ENCODE measurements at regions not wholly inside any gene's neighbourhood (a gene's known extent, or its start where the extent isn't known, plus 50 kb on each side); places are given as distances from the start of the nearest gene placed in this dataset.
"Not testable (repeated sequence)": the region's sequence is repeated elsewhere in the genome, so short reads cannot be mapped to it uniquely, and the experiment has no call there.

DNA sequence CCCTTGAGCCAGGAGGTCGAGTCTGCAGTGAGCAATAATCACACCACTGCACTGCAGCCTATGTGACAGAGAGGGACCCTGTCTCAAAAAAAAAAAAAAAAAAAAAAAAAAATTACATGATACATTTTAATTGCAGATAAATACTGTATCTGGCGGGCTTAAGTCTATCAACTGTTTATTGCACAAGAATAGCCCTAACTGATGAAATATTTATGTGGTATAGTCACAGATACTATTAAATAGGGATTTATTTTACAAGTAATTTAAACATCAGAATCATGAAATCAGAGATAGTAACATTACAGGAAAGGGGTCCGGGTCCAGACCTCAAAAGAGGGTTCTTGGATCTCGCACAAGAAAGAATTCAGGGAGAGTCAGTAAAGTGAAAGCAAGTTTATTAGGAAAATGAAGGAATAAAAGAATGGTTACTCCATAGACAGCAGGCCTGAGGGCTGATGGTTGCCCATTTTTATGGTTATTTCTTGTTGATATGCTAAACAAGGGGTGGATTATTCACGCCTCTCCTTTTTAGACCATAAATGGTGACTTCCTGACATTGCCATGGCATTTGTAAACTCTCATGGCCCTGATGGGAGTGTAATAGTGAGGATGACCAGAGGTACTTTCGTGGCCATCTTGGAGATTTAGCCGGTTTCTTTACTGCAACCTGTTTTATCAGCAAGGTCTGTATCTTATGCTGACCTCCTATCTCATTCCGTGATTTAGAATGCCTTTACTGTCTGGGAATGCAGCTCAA, 166.6 kb downstream of the PMAIP1 start:
- H3K4me3 ChIP-seq: no peak overlapping the region
- no peak for DNase-seq (ENCODE audit: low spot score)
- WGBS: 79% methylated on average over 8 of the region's 8 CpGs
- no peaks in the 10 kb centered on the region for H3K27me3 ChIP-seq (replicated peaks; ENCODE audit: insufficient read depth)
- no peaks in the 10 kb centered on the region for H3K9me3 ChIP-seq
- no peaks in the 10 kb centered on the region for H3K4me1 ChIP-seq (replicated peaks)
- H3K36me3 ChIP-seq: no peaks in the 10 kb centered on the region
- intact Hi-C loops (cut with DNase I): no loop called here
- no peak overlapping the region for H3K27ac ChIP-seq
- TF ChIP-seq POLR2AphosphoS5 (IDR thresholded peaks at IDR 0.05) (no peak), POLR2A (IDR thresholded peaks at IDR 0.05) (no peak)
- TF ChIP-seq, protein P1, sequence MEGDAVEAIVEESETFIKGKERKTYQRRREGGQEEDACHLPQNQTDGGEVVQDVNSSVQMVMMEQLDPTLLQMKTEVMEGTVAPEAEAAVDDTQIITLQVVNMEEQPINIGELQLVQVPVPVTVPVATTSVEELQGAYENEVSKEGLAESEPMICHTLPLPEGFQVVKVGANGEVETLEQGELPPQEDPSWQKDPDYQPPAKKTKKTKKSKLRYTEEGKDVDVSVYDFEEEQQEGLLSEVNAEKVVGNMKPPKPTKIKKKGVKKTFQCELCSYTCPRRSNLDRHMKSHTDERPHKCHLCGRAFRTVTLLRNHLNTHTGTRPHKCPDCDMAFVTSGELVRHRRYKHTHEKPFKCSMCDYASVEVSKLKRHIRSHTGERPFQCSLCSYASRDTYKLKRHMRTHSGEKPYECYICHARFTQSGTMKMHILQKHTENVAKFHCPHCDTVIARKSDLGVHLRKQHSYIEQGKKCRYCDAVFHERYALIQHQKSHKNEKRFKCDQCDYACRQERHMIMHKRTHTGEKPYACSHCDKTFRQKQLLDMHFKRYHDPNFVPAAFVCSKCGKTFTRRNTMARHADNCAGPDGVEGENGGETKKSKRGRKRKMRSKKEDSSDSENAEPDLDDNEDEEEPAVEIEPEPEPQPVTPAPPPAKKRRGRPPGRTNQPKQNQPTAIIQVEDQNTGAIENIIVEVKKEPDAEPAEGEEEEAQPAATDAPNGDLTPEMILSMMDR (IDR thresholded peaks at IDR 0.05): no peak

DNA sequence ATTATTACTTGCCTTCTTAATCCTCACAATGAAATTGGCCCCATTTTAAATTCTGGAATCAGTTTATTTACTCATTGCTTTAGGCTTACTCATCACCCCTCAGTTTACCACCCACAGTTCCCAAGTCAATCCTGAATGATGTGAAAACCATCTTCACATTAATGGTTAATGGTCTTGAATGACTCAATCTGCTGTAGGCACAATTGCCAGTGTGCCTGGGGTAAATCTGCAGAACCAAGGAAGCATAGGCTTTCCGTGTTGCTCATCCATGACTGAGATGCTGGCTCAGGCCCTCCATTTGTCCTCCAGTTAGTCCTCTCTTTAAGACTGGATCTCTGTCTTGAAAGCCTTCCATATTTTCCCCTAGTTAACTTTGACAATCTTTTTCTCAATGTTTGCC, 164.5 kb downstream of the PMAIP1 start:
- DNase-seq (ENCODE audit: low spot score): no peak
- H3K27ac ChIP-seq: no peak overlapping the region
- H3K36me3 ChIP-seq: no peaks in the 10 kb centered on the region
- TF ChIP-seq POLR2AphosphoS5 (IDR thresholded peaks at IDR 0.05) (no peak), POLR2A (IDR thresholded peaks at IDR 0.05) (no peak)
- TF ChIP-seq, protein P1 (IDR thresholded peaks at IDR 0.05): no peak
- 89% methylated on average over 1 of the region's 1 CpG for whole genome bisulfite sequencing
- no peaks in the 10 kb centered on the region for H3K9me3 ChIP-seq
- no peaks in the 10 kb centered on the region for H3K27me3 ChIP-seq (replicated peaks; ENCODE audit: insufficient read depth)
- H3K4me1 ChIP-seq (replicated peaks): no peaks in the 10 kb centered on the region
- no peak overlapping the region for H3K4me3 ChIP-seq
- intact Hi-C loops (cut with DNase I): no loop called here

DNA sequence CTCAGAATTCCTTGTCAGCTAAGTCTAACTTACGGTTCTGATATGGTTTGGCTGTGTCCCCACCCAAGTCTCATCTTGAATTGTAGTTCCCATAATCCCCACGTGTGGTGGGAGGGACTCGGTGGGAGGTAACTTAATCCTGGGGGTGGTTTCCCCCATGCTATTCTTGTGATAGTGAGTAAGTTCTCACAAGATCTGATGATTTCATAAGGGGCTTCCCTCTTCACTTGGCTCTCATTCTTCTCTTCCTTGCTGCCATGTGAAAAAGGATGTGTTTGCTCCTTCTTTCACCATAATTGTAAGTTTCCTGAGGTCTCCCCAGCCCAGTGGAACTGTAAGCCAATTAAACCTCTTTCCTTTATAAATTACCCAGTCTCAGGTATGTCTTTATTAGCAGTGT, 163.0 kb downstream of the PMAIP1 start:
- DNase-seq (ENCODE audit: low spot score); H3K4me1 ChIP-seq (replicated peaks); intact Hi-C loops (cut with DNase I); H3K36me3 ChIP-seq; H3K27me3 ChIP-seq (replicated peaks; ENCODE audit: insufficient read depth); H3K27ac ChIP-seq; H3K9me3 ChIP-seq; H3K4me3 ChIP-seq: not testable (repeated sequence)
- 61% methylated on average over 3 of the region's 3 CpGs for WGBS

DNA sequence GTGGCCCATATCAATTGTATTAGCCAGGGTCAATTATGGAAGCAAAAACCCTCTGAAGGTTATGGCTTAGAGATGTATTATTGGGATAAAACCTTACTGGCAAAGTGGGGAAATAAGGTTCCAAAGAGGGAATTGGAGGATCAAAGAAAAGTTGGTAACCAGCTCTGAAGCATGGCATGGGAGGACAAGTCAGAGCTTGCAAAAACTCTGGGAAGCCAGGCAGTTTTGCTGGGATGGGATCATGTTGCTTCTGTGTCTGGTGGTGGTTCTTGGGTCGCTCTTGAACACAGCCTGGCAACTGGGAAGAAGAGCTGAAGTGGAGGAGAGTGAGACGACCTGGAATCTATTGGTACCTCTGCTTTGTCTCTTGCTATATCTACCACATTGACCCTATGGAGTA, 162.6 kb downstream of the PMAIP1 start:
- intact Hi-C loops (cut with DNase I): no loop called here
- Histone ChIP-seq H3K4me3 (no peak overlapping the region), H3K27ac (no peak overlapping the region), H3K27me3 (replicated peaks; ENCODE audit: insufficient read depth) (no peaks in the 10 kb centered on the region), H3K9me3 (no peaks in the 10 kb centered on the region), H3K4me1 (replicated peaks) (no peaks in the 10 kb centered on the region), H3K36me3 (no peaks in the 10 kb centered on the region)
- DNase-seq (ENCODE audit: low spot score): no peak
- WGBS: 61% methylated on average over 2 of the region's 2 CpGs
- TF ChIP-seq, protein P1 (IDR thresholded peaks at IDR 0.05): no peak
- TF ChIP-seq POLR2AphosphoS5 (IDR thresholded peaks at IDR 0.05): no peak
- no peak for TF ChIP-seq POLR2A (IDR thresholded peaks at IDR 0.05)

DNA sequence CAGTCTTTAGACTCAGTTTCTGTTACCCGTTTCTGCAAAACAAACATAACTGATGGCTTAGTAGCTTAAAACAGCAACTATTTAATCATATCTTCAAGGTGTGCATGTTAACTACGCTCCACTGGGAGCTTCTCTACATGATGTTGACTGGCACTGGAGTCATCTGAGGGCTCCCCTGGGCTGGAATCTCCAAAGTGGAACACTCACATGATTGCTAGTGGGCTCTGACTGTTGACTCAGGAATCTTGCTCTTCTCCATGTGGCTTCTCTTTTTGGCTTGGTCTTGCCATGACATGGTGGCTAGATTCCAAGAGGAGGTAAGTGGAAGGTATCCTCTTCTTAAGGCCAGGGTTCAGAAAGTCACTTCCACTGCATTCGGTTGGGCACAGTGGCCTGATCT, 160.8 kb downstream of the PMAIP1 start:
- intact Hi-C loops (cut with DNase I): no loop called here
- Histone ChIP-seq H3K36me3 (no peaks in the 10 kb centered on the region), H3K27me3 (replicated peaks; ENCODE audit: insufficient read depth) (no peaks in the 10 kb centered on the region), H3K4me3 (no peak overlapping the region), H3K27ac (no peak overlapping the region), H3K4me1 (replicated peaks) (no peaks in the 10 kb centered on the region), H3K9me3 (no peaks in the 10 kb centered on the region)
- TF ChIP-seq, protein P1 (IDR thresholded peaks at IDR 0.05): no peak
- no peak for TF ChIP-seq POLR2A (IDR thresholded peaks at IDR 0.05)
- no peak for TF ChIP-seq POLR2AphosphoS5 (IDR thresholded peaks at IDR 0.05)
- 80% methylated on average over 3 of the region's 3 CpGs for WGBS
- no peak for DNase-seq (ENCODE audit: low spot score)

Measured in prostate gland (tissue), 2 donors.